SK-N-SH (cell line): ENCODE measurements at regions not wholly inside any gene's neighbourhood (a gene's known extent, or its start where the extent isn't known, plus 50 kb on each side); places are given as distances from the start of the nearest gene placed in this dataset.

Experiments used
- CTCF ChIA-PET: fragments of 300-600, 350-600 bp; formaldehyde crosslinking; extraction: SDS; loops from one replicate; lab custom pipeline; 2021; lab: Yijun Ruan, JAX
- POLR2A ChIA-PET: fragments of 350-600 bp; sonication (Branson Sonifier 250); formaldehyde crosslinking; extraction: SDS; loops from one replicate; lab custom pipeline; 2020; ENCODE audit warnings: antibody characterized with exemption, inconsistent platforms; lab: Yijun Ruan, JAX
- DNase-seq: peaks from one replicate; pipeline ENCODE4 v3.0.0; 2012
- H2AFZ ChIP-seq: fragments of 200-600 bp; sonication (generic); 2 replicates; pipeline ENCODE4 v1.8.1; 2016; ENCODE audit warnings: antibody characterized with exemption, mild to moderate bottlenecking, low read depth
- H3F3A ChIP-seq: fragments of 200-600 bp; sonication (generic); replicated peaks from 2 replicates; pipeline ENCODE3; 2016; ENCODE audit warnings: antibody characterized with exemption, mild to moderate bottlenecking; ENCODE audit not compliant: insufficient read depth
- H3K27ac ChIP-seq, 2 experiments: fragments of 200-500 bp in 1 of 2; fragments of 200-600 bp in 1 of 2; sonication (Bioruptor generic) in 1 of 2; sonication (generic), shearing (Covaris generic) in 1 of 2; 2 replicates each; pipeline versions ENCODE4 v1.5.1 to v1.6.1; 2014 to 2016; ENCODE audit warnings: low read depth in 2 of 2, inconsistent platforms in 1 of 2, low read length in 1 of 2, mild to moderate bottlenecking in 1 of 2, mixed read lengths in 1 of 2
- H3K27me3 ChIP-seq: fragments of 200-600 bp; sonication (generic), shearing (Covaris generic); 2 replicates; pipeline ENCODE4 v1.6.1; 2016; ENCODE audit warnings: mixed run types; ENCODE audit not compliant: insufficient read depth
- H3K36me3 ChIP-seq, 2 experiments: fragments of 200-500 bp in 1 of 2; fragments of 200-600 bp in 1 of 2; sonication (Bioruptor generic) in 1 of 2; sonication (generic) in 1 of 2; replicated peaks in 1 of 2; 2 replicates each; pipeline versions ENCODE3 to v1.5.1; 2014 to 2016; ENCODE audit warnings: low read length in 1 of 2, mild to moderate bottlenecking in 1 of 2; ENCODE audit not compliant: insufficient read depth in 2 of 2, control insufficient read depth in 1 of 2
- H3K4me1 ChIP-seq, 2 experiments: fragments of 200-500 bp in 1 of 2; fragments of 200-600 bp in 1 of 2; sonication (Bioruptor generic) in 1 of 2; sonication (generic), shearing (Covaris generic) in 1 of 2; 2 replicates each; pipeline versions ENCODE4 v1.5.1 to v1.6.1; 2014 to 2016; ENCODE audit warnings: low read depth in 1 of 2, low read length in 1 of 2, mixed run types in 1 of 2; ENCODE audit not compliant: insufficient read depth in 2 of 2, control insufficient read depth in 1 of 2
- H3K4me2 ChIP-seq: fragments of 200-600 bp; sonication (generic), shearing (Covaris generic); 2 replicates; pipeline ENCODE4 v1.6.1; 2017; ENCODE audit warnings: mixed run types
- H3K4me3 ChIP-seq, 2 experiments: fragments of 200-500 bp in 1 of 2; fragments of 200-600 bp in 1 of 2; sonication (Bioruptor generic) in 1 of 2; sonication (generic), shearing (Covaris generic) in 1 of 2; 2 replicates each; pipeline versions ENCODE4 v1.5.1 to v1.8.1; 2014 to 2016; ENCODE audit warnings: low read depth in 2 of 2, inconsistent platforms in 1 of 2, low read length in 1 of 2, mild to moderate bottlenecking in 1 of 2, mixed read lengths in 1 of 2, moderate library complexity in 1 of 2
- H3K79me2 ChIP-seq: fragments of 200-600 bp; sonication (generic); 2 replicates; pipeline ENCODE4 v1.8.1; 2017; ENCODE audit warnings: mild to moderate bottlenecking; ENCODE audit not compliant: insufficient read depth
- H3K9ac ChIP-seq: fragments of 200-600 bp; sonication (generic); 2 replicates; pipeline ENCODE4 v1.6.1; 2017; ENCODE audit warnings: mixed run types
- H3K9me2 ChIP-seq: fragments of 200-600 bp; sonication (generic); 2 replicates; pipeline ENCODE4 v1.6.1; 2017; ENCODE audit warnings: mixed run types
- H3K9me3 ChIP-seq: fragments of 200-600 bp; sonication (generic); 2 replicates; pipeline ENCODE4 v1.6.1; 2017; ENCODE audit warnings: mixed run types, mild to moderate bottlenecking, moderate library complexity
- H4K20me1 ChIP-seq: fragments of 200-600 bp; sonication (generic); 2 replicates; pipeline ENCODE4 v1.6.1; 2017; ENCODE audit warnings: mild to moderate bottlenecking, mixed run types; ENCODE audit not compliant: insufficient read depth
- ELF1 ChIP-seq: IDR thresholded peaks from 2 replicates; pipeline ENCODE4 v1.4.0; 2012
- EP300 ChIP-seq, 2 experiments: IDR thresholded peaks; 2 replicates each; pipeline versions ENCODE4 v1.4.0 to v1.6.1; 2012; ENCODE audit warnings: borderline replicate concordance in 1 of 2, low read depth in 1 of 2, low read length in 1 of 2
- EZH2phosphoT487 ChIP-seq: fragments of 200-600 bp; sonication (generic); IDR thresholded peaks from 2 replicates; pipeline ENCODE4 v1.6.1; 2017; ENCODE audit warnings: low read depth, mixed run types, mild to moderate bottlenecking, antibody characterized with exemption, moderate library complexity, borderline replicate concordance
- FOSL2 ChIP-seq: IDR thresholded peaks from 2 replicates; pipeline ENCODE4 v1.4.0; 2012; ENCODE audit warnings: low read depth, mild to moderate bottlenecking, moderate library complexity, borderline replicate concordance
- FOXJ3 ChIP-seq: sonication (generic); formaldehyde crosslinking; IDR thresholded peaks from 2 replicates; pipeline ENCODE4 v1.5.1; 2020; ENCODE audit warnings: mild to moderate bottlenecking, missing genetic modification reagents
- FOXM1 ChIP-seq: IDR thresholded peaks from 2 replicates; pipeline ENCODE4 v1.4.0; 2012; ENCODE audit warnings: low read depth, mild to moderate bottlenecking
- GABPA ChIP-seq: IDR thresholded peaks from 2 replicates; pipeline ENCODE4 v1.4.0; 2012; ENCODE audit warnings: low read depth, mild to moderate bottlenecking
- GATA2 ChIP-seq: sonication (generic); formaldehyde crosslinking; IDR thresholded peaks from 2 replicates; pipeline ENCODE4 v1.5.0; 2020; ENCODE audit warnings: mild to moderate bottlenecking, missing genetic modification reagents
- NRF1 ChIP-seq: IDR thresholded peaks from 2 replicates; pipeline ENCODE4 v1.6.1; 2012; ENCODE audit warnings: low read depth, mild to moderate bottlenecking, low read length
- RAD21 ChIP-seq: IDR thresholded peaks from 2 replicates; pipeline ENCODE4 v1.6.1; 2012; ENCODE audit warnings: mild to moderate bottlenecking, low read length
- RFX5 ChIP-seq: IDR thresholded peaks from 2 replicates; pipeline ENCODE4 v1.6.1; 2012; ENCODE audit warnings: mild to moderate bottlenecking, improper control_type of control experiment, low read length
- RXRA ChIP-seq: IDR thresholded peaks from 2 replicates; pipeline ENCODE4 v1.4.0; 2012; ENCODE audit warnings: low read depth, mild to moderate bottlenecking, borderline replicate concordance
- SIN3A ChIP-seq: IDR thresholded peaks from 2 replicates; pipeline ENCODE4 v1.6.1; 2012; ENCODE audit warnings: low read depth, mild to moderate bottlenecking, low read length, moderate library complexity, borderline replicate concordance
- SMC3 ChIP-seq: IDR thresholded peaks from 2 replicates; pipeline ENCODE4 v1.6.1; 2012; ENCODE audit warnings: low read depth, low read length, improper control_type of control experiment
- TAF1 ChIP-seq: IDR thresholded peaks from 2 replicates; pipeline ENCODE4 v1.6.1; 2012; ENCODE audit warnings: low read depth, mild to moderate bottlenecking, low read length, moderate library complexity, borderline replicate concordance
- YY1 ChIP-seq: IDR thresholded peaks from 2 replicates; pipeline ENCODE4 v1.4.0; 2012; ENCODE audit warnings: low read depth, mild to moderate bottlenecking
- WGBS: methylation state at CpG from one replicate; pipeline ENCODE4 v1.1.6; 2017; ENCODE audit warnings: low lambda C conversion rate; 5-methylcytosine and 5-hydroxymethylcytosine counted together
- TF ChIP-seq, protein P1 (sequence below): fragments of 200-600 bp; sonication (generic); IDR thresholded peaks from 2 replicates; pipeline ENCODE4 v1.6.1; 2017; ENCODE audit warnings: antibody characterized with exemption, mild to moderate bottlenecking, moderate library complexity
- TF ChIP-seq, protein P2 (sequence below): IDR thresholded peaks from 2 replicates; pipeline ENCODE4 v1.4.0; 2012; ENCODE audit warnings: low read depth, borderline replicate concordance
- TF ChIP-seq, protein P3 (sequence below): fragments of 150-350 bp; IDR thresholded peaks from 2 replicates; pipeline ENCODE4 v1.6.1; 2016; ENCODE audit warnings: mild to moderate bottlenecking, low read depth, low read length
- TF ChIP-seq, protein P4 (sequence below): fragments of 150-350 bp; IDR thresholded peaks from 2 replicates; pipeline ENCODE4 v1.6.1; 2017; ENCODE audit warnings: antibody characterized with exemption, low read length, low read depth, borderline replicate concordance

DNA sequence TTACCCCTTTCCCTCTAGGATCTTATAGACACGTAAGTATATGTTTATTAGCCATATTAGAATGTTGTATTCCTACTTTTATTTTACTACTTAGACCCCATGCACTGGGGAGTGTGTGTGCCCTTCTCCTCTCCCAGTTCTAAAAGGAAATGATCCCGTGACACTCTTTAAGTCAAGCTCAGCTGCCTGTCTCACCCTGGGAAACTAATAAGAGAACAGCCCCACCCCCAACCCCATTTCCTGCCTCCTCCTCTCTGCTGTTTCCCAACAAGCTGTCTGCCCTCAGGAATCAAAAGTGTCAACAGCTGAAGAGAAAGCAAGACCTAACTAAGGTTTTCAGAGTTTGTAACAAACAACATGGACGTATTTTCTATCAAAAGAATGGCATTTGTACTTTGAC, 92.6 kb upstream of the VAV3 start:
- POLR2A ChIA-PET: no interaction called here

More for the DNA sequence above, 92.6 kb upstream of the VAV3 start:
- H3K36me3 ChIP-seq: no peaks in the 10 kb centered on the region
- H3K4me3 ChIP-seq: no peak overlapping the region
- H3K27me3 ChIP-seq: no peaks in the 10 kb centered on the region
- H2AFZ ChIP-seq: no peak overlapping the region
- CTCF ChIA-PET: no interaction called here
- no peak for TF ChIP-seq NRF1
- TF ChIP-seq, protein P1, sequence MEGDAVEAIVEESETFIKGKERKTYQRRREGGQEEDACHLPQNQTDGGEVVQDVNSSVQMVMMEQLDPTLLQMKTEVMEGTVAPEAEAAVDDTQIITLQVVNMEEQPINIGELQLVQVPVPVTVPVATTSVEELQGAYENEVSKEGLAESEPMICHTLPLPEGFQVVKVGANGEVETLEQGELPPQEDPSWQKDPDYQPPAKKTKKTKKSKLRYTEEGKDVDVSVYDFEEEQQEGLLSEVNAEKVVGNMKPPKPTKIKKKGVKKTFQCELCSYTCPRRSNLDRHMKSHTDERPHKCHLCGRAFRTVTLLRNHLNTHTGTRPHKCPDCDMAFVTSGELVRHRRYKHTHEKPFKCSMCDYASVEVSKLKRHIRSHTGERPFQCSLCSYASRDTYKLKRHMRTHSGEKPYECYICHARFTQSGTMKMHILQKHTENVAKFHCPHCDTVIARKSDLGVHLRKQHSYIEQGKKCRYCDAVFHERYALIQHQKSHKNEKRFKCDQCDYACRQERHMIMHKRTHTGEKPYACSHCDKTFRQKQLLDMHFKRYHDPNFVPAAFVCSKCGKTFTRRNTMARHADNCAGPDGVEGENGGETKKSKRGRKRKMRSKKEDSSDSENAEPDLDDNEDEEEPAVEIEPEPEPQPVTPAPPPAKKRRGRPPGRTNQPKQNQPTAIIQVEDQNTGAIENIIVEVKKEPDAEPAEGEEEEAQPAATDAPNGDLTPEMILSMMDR: no peak
- TF ChIP-seq SMC3: no peak
- TF ChIP-seq EZH2phosphoT487: no peak
- TF ChIP-seq RFX5: no peak
- TF ChIP-seq, protein P2, sequence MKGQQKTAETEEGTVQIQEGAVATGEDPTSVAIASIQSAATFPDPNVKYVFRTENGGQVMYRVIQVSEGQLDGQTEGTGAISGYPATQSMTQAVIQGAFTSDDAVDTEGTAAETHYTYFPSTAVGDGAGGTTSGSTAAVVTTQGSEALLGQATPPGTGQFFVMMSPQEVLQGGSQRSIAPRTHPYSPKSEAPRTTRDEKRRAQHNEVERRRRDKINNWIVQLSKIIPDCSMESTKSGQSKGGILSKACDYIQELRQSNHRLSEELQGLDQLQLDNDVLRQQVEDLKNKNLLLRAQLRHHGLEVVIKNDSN: no peak
- TF ChIP-seq, protein P3, sequence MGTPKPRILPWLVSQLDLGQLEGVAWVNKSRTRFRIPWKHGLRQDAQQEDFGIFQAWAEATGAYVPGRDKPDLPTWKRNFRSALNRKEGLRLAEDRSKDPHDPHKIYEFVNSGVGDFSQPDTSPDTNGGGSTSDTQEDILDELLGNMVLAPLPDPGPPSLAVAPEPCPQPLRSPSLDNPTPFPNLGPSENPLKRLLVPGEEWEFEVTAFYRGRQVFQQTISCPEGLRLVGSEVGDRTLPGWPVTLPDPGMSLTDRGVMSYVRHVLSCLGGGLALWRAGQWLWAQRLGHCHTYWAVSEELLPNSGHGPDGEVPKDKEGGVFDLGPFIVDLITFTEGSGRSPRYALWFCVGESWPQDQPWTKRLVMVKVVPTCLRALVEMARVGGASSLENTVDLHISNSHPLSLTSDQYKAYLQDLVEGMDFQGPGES: no peak
- TF ChIP-seq TAF1: no peak
- TF ChIP-seq SIN3A: no peak
- no peak for TF ChIP-seq ELF1
- TF ChIP-seq FOXJ3 (CRISPR knock-in tag): no peak
- no peak for TF ChIP-seq EP300 (IDR thresholded peaks at IDR 0.05; ENCODE audit: borderline replicate concordance in 1 of 2, low read depth in 1 of 2, low read length in 1 of 2)
- TF ChIP-seq GABPA: no peak
- TF ChIP-seq FOXM1: no peak
- no peak for TF ChIP-seq GATA2 (CRISPR knock-in tag)
- TF ChIP-seq FOSL2: no peak
- TF ChIP-seq YY1: no peak
- TF ChIP-seq RAD21: no peak
- TF ChIP-seq, protein P4, sequence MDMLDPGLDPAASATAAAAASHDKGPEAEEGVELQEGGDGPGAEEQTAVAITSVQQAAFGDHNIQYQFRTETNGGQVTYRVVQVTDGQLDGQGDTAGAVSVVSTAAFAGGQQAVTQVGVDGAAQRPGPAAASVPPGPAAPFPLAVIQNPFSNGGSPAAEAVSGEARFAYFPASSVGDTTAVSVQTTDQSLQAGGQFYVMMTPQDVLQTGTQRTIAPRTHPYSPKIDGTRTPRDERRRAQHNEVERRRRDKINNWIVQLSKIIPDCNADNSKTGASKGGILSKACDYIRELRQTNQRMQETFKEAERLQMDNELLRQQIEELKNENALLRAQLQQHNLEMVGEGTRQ: no peak
- no peak for TF ChIP-seq RXRA
- H3K9me2 ChIP-seq: no peaks in the 10 kb centered on the region
- no peaks in the 10 kb centered on the region for H4K20me1 ChIP-seq
- no peaks in the 10 kb centered on the region for H3K79me2 ChIP-seq
- H3K9ac ChIP-seq: no peak overlapping the region
- DNase-seq: no peak
- 36% methylated on average over 3 of the region's 3 CpGs for WGBS
- H3K4me2 ChIP-seq: no peak overlapping the region
- no peak overlapping the region for H3K27ac ChIP-seq
- no peaks in the 10 kb centered on the region for H3F3A ChIP-seq
- H3K4me1 ChIP-seq: no peaks in the 10 kb centered on the region
- H3K9me3 ChIP-seq: no peaks in the 10 kb centered on the region
